Eye (tissue), 1 donor: ENCODE measurements at regions not wholly inside any gene's neighbourhood (a gene's known extent, or its start where the extent isn't known, plus 50 kb on each side); places are given as distances from the start of the nearest gene placed in this dataset.
"Not testable (repeated sequence)": the region's sequence is repeated elsewhere in the genome, so short reads cannot be mapped to it uniquely, and the experiment has no call there.

ENCODE experiments used
- DNase-seq: peaks from one replicate; pipeline ENCODE4 v3.0.0-alpha.2; 2015

DNA sequence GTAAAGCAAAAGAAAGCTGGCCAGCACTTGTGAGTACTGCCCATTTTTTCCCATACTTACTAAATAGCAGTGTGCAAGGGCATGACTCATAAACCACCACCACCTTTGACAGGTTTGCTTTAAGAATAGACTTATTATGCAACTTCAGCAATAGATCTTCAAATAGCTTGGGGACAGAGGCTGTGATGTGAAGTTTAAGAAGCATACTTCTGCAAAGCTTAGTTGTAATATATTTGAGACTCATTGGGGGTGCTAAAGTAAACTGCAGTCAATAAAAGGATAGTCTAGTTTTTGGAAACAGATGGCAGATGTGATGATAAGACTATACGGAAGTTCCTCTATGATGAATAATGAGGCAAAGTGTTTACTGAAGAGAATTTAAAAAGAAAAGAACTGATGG lies 210.0 kb downstream of the PLA2G4A start:
- no peak for DNase-seq

DNA sequence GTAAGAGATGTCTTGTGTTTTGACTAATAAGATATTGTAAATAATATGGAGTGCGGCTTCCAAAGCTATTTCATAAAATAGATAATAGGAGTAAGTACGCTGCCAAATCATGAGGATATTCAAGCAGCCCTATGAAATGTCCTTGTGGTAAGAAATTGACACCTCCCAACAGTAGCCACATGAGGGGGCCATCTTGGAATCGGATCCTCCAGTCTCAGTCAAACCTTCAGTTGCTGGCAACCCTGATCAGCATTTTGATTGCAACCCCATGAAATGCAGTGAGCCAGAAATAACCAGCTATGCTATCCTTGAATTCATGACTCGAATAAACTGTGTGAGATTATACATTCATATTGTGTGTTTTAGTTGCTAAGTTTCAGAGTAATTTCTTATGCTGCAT lies 212.4 kb downstream of the PLA2G4A start:
- DNase-seq, result no peak

DNA sequence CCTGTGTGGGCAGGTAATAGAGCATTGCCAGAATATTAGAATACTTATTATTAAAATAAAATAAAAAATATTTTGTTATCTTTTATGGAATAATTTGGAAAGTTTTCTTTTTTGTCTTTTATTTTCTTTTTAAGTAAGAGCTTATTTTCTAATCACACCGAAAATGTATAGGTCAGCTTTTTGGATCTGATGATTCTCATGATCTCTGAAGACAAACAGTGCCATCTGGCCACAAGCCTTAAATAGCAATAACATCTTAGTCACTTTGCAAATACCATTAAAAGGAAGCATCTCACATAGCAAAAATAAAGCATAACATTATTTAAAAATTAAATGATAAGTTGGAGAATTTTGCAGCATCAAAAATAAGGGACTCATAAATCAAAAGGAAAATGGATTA lies 213.8 kb downstream of the PLA2G4A start:
- DNase-seq, result no peak

DNA sequence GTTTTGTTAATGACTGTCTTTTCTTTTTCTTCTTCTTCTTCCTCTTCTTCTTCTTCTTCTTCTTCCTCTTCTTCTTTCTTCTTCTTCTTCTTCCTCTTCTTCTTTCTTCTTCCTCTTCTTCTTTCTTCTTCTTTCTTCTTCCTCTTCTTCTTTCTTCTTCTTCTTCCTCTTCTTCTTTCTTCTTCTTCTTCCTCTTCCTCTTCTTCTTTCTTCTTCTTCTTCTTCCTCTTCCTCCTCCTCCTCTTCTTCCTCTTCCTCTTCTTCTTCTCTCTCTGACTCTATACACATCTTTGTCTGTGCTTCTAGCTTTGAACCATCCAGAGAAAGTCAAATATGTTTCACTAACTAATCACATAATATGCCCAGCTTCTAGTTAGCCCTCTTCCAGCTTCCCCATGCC lies 214.7 kb downstream of the PLA2G4A start:
- not testable (repeated sequence) for DNase-seq

DNA sequence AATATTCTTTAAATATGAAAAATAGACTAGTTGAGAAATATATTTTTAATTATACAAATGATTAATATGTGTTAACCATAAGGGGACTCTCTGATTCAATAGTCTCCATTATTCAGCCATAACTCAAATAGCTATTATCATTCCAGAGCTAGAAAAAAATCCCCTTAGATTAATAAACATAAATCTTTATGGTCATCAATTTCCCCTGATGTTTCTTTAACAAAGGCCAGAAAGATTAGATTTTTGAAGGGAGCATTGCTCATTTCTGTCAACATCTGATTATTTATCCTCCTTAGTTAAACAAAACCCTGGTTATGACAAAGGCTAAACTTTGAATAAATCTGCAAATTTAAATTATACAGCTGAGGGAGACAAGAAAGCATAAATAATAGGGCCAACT lies 215.7 kb downstream of the PLA2G4A start:
- DNase-seq, result no peak

DNA sequence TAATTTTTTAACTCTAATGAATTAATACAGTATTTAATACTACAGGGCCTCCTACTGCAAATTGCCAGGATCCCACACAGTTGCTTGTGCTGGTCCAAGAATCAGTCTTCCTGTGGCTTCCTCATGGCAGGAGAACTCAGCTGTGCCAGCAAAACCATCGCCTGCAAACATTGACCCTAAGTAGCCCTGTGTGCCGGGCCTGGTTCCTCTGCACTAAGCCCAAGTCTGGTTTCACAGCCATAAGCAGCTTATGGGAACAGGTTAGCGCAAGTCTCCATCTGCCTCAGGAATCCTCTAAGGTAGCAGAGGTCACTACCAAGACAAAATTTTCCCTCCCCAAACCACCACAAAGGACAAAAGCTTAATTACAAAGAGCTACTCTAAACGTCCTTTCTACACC lies 216.6 kb downstream of the PLA2G4A start:
- no peak for DNase-seq

DNA sequence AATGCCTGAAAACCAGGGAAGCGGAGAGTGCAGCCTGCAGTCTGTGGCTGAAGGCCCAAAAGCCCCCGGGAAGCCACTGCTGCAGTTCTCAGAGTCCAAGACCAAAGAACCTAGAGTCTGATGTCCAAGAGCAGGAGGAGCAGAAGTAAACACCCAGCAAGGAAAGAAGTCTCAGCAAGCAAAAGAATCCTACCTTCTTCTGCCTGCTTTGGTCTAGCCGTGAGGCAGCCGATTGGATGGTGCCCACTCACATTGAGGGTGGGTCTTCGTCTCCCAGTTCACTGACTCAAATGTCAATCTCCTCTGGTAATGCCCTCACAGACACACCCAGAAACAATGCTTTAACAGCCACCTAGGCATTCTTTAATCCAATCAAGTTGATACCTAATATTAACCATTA lies 217.5 kb downstream of the PLA2G4A start:
- no peak for DNase-seq

DNA sequence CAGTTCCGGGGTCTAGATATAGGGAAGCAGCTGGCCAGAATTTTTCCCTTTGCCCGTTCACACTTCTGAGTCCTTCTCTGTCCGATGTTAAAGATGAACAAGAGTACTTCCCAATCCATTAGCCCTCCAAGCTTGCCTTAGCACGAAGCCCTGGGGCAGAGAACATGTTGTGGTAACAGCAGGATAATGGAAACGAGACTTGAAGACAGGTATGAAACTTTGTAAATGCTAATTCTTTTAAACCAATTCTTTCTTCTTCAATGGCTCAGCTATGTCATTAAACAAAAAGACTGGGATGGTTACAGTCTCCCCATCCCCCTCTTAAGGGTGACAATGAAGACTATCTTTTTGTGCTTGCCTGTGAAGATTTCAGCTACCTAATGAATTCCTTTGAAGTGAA lies 218.5 kb downstream of the PLA2G4A start:
- DNase-seq, result no peak

DNA sequence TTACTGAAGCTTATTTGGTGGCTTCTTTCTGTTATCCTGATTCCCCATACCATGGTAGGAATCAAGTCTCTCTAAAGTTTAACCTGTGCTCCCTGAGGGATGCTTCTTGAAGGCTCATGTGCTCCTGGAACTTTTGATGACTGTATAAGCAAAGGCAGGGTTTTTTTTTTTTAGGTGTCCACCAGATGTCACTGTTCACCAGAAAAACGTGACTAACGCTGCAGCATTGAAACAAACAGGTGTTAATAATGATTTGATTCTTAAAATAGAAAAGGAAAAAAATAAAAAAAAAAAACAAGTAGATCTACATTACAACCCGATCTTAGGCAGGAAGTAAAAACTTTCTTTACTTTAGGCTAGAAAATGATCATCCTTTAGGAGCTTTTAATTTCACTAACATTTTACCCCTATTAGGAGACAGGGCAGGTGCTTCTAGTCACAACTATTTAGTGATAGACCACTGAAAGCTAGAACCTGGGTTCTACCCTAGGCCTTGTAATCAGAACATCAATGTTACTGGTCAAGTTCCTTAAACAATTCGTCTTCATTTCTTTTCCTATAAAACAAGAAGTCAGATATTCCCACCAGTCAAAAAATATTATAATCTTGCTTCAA lies 223.0 kb downstream of the PLA2G4A start:
- DNase-seq, result peak; percentile 82

DNA sequence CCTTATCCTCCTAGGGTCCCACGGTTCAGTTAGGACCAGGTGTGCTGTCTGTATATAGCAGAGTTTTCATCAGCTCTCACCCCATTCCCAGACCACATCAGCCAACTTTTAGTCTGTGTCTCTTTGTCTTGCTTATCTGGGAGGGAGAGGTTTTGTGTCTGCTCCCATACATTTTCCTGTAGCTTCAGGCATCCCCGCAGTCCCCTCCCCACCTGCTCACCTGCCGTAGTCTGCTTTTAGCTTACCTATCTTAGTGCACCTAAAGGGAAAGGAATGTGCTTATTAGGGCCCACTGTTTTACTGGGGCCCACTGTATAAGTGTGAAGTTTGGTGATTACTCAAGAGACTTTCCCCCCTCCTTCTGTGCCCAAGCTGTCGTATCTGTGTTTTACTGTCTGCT lies 225.1 kb downstream of the PLA2G4A start:
- no peak for DNase-seq

DNA sequence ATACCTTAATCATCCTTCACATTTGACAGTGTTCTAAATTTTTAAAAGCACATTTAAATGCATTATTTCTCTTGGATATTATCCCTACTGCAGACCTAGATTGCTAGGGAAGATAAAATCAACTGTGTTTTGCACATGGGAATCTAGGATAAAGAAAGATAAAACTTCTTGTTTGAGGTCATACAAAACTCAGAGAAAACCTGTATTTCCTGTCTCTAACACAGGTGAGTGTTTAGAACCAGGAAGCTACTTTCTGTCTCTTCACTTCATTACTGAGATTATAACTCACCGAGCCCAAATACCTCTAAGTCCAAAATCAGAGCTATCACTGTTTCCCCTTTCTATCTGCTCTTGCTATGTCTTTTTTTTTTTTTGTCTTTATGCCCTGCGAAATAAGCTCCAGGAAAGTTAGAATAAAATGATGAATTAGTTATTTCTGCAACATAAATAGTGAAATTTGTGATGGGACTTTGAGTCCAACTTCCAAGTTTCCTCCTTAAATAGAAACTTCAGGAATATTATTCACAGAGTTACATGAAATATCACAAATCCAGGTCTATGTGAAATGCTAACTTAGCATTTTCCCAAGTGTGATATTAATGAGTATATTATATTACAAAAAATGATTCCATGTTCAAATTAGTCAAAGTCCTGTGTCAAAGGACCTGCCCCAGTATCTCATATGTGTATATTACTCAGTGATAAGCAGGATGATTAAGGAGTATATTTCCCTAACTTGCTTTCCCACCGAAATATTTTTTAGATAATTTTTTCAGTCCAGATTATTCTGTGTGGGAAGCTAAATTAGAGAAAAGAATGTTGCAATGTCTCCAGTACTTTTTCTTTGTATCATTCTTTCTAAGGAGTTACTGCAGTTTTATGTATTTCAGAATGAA lies 226.4 kb downstream of the PLA2G4A start:
- no peak for DNase-seq

DNA sequence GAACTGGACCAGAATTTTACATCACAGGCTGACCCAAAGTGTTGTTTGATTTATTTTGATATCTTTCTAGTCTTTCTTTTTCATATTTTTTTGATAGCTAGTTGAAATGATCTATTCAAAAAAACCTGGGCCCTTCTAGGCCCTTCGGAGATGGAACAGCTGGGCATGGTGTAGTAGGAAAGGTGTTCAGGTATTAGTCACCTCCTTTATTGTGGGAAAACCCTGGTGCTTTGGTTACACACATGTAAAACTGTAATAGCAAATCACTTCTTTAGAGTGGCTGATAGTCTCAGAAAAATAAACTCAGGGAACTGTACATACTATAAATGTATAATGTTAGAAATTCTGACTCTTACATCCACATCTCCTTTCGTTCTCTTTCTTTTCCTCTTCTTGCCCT lies 234.5 kb downstream of the PLA2G4A start:
- DNase-seq, result no peak

DNA sequence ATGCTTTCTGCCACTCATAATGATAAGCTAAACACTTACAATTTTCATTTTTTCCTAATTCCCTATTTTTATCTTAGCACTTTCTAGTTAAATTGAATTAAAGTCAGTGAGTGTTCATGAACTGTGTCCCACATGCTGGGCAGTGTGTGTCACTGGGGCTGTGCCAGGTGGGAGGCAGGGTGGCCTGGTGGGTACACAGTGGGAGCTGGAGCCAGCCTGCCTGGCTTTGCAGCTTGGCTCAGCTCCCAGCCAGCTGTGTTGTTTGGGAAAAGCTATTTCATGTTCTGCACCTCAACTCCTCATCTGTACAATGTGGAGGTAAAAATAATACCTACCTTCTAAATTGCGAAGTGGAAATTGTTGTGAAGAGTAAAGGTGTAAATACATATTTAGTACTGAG lies 238.4 kb downstream of the PLA2G4A start:
- no peak for DNase-seq

DNA sequence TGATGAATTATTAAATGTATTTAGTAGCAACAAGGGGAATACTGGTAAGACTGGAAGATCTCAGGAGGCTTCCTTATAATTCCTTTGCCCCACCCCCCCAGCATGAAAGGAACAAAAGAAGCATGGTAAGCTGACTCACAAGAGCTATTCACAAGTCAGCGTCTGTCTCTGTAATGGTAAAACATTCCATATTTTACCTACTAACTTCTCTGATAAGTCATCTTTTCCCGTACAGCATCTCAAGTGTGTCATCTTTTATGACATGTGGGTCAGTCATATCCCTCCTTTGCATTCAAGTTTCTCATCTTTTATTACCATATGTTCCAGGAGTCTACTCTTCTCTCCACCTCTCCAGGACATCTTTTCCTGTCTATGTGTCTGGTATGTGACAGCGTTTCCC lies 241.3 kb downstream of the PLA2G4A start:
- DNase-seq, result no peak

DNA sequence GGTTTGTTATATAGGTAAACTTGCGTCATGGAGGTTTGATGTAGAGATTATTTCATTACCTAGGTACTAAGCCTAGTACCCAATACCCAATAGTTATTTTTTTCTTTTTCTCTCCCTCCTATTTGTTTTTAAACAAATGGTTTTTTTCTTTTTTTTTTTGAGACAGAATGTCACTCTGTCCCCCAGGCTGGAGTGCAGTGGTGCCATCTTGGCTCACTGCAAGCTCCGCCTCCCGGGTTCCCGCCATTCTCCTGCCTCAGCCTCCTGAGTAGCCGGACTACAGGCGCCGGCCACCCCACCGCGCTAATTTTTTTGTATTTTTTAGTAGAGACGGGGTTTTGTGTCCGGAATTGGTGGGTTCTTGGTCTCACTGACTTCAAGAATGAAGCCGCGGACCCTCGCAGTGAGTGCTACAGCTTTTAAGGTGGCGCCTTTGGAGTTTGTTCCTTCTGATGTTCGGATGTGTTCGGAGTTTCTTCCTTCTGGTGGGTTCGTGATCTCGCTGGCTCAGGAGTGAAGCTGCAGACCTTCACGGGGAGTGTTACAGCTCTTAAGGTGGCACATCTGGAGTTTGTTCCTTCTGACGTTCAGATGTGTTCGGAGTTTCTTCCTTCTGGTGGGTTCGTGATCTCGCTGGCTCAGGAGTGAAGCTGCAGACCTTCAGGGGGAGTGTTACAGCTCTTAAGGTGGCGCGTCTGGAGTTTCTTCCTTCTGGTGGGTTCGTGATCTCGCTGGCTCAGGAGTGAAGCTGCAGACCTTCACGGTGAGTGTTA lies 243.7 kb downstream of the PLA2G4A start:
- DNase-seq, result not testable (repeated sequence)

DNA sequence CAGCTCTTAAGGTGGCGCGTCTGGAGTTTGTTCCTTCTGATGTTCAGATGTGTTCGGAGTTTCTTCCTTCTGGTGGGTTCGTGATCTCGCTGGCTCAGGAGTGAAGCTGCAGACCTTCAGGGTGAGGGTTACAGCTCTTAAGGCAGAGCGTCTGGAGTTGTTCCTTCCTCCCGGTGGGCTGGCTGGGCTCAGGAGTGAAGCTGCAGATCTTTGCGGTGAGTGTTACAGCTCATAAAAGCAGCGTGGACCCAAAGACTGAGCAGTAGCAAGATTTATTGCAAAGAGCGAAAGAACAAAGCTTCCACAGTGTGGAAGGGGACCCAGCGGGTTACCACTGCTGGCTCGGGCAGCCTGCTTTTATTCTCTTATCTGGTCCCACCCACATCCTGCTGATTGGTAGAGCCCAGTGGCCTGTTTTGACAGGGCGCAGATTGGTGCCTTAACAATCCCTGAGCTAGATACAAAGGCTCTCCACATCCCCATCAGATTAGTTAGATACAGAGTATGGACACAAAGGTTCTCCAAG lies 244.3 kb downstream of the PLA2G4A start:
- not testable (repeated sequence) for DNase-seq

DNA sequence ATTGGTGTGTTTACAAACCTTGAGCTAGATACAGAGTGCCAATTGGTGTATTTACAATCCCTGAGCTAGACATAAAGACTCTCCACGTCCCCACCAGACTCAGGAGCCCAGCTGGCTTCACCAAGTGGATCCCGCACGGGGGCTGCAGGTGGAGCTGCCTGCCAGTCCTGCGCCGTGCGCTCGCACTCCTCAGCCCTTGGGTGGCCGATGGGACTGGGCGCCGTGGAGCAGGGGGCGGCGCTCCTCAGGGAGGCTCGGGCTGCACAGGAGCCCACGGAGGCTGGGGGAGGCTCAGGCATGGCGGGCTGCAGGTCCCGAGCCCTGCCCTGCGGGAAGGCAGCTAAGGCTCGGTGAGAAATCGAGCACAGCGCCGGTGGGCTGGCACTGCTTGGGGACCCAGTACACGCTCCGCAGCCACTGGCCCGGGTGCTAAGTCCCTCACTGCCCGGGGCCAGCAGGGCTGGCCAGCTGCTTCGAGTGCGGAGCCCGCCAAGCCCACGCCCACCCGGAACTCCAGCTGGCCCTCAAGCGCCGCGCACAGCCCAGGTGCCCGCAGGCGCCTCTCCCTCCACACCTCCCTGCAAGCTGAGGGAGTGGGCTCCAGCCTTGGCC lies 245.0 kb downstream of the PLA2G4A start:
- not testable (repeated sequence) for DNase-seq

DNA sequence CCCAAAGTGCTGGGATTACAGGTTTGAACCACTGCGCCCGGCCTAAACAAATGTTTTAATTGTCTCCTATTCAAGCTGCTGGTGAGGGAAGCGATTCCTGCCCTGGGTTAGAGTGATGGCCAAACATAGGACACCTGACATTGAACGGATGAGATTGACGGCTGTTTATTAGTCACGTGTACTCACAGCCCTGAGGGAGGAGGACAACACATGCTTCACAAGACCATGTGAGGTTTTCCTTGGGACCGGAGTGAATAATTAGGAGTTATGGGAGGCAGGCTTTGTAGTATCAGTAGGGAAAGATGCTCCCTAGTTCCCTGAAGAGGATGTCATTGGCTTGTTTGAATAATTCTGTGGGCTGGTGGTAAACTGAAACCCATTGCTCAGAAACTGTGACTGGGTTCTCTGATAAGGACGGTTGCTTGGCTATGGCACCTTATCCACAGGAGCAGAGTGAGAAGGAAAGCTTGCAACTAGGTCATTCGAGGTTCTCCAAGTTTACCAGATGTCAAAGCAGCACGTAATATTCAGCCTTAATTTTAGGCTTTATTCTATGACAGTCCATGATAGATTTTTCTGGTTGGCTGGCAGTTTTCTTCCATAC lies 245.8 kb downstream of the PLA2G4A start:
- no peak for DNase-seq

DNA sequence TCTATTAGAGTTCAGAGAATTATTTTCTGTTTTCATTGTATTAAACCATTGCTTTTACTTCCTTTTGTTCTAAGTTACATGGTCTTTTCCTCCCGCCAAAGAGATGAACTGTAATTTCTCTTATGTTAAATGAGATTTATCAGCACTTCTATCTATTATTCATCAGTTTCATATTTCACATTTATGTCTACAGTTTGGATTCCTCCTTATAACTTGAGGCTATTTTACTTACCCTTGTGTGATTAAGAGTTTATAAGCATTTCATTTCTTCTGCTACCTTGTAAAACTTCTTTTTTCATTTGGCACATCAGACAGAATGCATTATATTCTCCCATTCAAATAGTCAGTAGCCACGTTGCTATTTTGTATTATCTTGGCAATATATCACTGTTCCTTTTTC lies 248.2 kb downstream of the PLA2G4A start:
- no peak for DNase-seq

DNA sequence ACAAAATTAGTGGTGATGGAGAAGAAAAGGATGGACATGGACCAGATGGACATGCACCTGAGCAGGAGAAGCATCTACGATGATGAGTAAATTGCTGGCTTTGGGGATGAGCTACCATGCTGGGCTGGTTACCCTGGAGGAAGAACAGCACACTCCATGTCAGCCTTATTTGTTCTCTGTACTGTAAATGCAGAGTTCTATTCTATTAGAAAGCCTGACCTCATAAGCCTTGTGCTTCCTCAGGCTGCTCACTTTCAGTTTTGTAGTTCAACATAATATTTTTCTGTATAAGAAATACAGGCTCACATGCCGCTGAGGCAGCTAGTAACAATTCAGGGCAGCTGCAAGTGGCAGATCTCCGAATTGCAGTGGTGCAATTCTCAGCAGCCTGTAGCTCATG lies 249.6 kb downstream of the PLA2G4A start:
- no peak for DNase-seq

DNA sequence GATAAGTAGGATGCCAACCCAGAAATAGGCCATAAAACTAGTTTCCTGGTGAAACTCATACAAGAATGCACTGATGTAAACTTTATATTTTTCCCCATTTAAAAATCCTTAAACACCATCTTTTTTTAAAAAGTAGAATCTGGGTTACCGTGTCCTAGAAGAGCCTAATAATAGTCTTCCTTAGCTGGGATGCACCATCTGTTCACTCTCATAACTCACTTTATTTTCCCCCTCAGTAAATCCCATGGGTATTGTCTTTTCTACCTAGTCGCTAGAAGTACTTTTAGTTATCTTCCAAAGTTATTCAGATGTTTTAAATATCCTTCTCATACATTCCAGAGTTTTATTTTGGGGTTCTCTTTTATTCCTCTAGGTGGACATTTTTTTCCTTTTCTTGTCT lies 250.2 kb downstream of the PLA2G4A start:
- DNase-seq, result no peak

DNA sequence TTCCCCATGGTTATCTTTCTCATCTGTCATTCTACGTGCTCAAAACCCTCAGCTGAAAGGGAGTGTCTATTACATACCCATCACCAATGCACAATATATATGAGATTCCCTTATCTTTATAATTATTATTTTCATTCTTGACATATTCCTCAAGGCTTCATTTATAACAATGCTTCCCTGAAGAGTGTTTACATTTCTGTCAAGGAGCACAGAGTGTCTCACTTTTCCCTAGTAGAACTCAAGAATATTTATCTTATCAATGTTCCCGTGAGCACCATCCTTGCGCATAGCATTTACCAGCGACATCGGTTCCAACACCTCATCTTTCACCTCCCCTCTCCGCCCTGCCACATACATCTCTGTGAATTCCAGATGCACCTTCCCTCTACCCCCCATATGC lies 250.6 kb downstream of the PLA2G4A start:
- no peak for DNase-seq

DNA sequence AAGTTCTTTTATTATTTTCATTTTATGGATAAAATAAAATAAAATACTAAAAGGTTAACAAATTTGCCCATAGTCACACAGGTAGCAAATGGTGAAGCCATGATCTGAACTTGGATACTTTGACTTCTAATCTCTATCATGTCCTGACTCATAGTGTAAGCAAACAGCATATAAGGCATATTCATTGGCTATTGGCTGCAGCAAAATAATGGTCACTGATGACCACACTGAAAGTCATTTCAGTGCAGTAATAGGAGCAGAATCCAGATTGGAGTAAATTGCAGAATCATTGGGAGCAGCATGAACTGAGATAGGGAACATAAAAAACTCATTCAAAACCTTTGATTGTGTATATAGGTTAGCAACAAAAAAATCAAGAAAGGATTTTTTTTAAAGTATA lies 262.9 kb downstream of the PLA2G4A start:
- DNase-seq, result no peak
